GM18907 (cell line): ENCODE measurements at regions not wholly inside any gene's neighbourhood (a gene's known extent, or its start where the extent isn't known, plus 50 kb on each side); places are given as distances from the start of the nearest gene placed in this dataset.

Experiments
- ATAC-seq: cut with Tn5 transposase; IDR thresholded peaks from one replicate; pipeline ENCODE4 v1.9.1; 2021; ENCODE audit warnings: mild to moderate bottlenecking, moderate library complexity; ENCODE audit not compliant: unreplicated experiment

GRCh38 chr10:78504181-78504580 lies 470.5 kb downstream of the RPS24 start:
- ATAC-seq: no peak

DNA sequence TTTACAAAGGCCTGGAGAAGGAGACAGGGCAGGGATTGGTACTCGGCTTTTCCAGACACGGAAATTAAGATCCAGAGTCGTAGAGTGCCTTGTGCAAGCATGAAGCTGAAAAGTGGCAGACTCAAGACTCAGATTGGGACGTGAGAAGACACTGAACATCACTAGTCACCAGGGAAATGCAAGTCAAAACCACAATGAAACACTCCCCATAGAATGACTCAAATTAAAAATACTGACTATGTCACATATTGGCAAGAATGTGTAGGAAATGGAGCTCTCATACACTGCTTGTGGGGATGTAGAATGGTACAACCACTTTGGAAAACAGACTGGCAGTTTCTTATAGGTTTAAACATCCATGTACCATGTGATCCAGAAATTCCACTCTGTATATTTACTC lies 472.0 kb downstream of the RPS24 start:
- ATAC-seq: no peak

GRCh38 chr10:78506614-78507013 lies 473.0 kb downstream of the RPS24 start:
- no peak for ATAC-seq

DNA sequence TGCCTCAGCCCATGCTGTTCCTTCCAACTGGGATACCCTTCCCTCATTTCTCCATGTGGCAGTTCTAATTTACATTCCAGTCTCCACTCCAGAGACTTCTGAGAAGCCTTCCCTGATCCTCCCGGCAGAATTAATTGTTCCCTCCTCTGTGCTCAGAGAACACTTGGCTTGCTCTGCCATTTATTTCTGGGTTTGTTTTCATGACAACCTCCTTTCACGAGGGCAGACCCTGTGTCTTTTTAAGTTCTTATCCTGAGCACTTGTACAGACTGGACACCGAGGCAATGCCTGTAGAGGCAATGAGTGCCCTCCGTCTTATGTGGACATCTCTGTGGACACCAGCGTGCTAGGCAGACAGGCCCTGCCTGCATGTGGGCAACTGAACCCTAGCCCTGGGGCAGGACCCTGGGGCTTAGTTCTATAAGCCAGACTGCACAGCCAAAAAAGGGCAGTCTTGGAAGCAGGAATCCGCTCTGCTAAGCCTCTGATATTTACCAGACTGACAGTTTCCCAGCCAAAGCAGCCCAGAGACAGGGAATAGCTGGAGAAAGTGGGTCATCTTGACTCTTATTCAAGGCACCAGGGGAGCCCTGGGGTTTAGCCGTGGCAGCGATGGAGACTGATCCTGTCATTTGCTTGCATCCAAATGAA lies 474.0 kb downstream of the RPS24 start:
- ATAC-seq: no peak

DNA sequence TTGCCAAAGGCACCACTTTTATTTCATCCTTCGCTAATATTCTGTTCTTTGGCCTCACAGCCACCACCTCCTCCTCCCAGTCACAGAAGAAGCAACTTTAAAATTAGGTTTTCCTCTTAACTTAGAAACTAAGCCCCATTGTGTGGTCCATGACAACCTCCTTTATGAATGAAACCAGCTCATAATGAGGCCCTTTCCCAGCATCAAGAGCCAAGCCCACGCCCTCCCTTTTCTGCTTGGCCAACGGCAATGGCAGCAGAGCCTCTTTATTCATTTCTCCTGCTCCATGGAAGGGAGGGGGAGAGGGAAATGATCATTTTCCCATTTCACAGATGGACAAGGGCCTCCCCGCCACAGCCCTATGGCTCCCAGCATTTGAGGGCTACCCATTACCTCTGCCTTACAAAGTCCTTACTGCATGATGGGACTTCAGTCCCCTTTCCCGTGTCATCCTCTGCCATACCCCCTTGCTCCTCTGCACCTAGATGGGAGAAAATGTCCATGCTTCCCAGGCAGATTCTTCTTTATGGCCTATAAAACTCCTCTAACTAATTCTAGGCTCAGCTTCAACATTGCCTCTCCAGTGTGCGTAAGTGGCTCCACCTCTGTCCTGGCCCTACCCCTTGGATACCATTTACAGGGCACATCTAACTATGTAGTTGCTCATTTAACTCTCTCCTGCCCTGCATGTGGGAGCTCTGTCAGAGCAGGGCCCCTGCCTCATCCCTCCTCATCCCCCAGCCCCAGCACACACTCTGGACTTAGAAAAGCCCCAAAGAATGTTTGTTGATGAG lies 475.5 kb downstream of the RPS24 start:
- ATAC-seq: no peak

GRCh38 chr10:78510566-78511323 lies 477.1 kb downstream of the RPS24 start:
- no peak for ATAC-seq

GRCh38 chr10:78511324-78512204 lies 477.9 kb downstream of the RPS24 start:
- ATAC-seq: no peak

DNA sequence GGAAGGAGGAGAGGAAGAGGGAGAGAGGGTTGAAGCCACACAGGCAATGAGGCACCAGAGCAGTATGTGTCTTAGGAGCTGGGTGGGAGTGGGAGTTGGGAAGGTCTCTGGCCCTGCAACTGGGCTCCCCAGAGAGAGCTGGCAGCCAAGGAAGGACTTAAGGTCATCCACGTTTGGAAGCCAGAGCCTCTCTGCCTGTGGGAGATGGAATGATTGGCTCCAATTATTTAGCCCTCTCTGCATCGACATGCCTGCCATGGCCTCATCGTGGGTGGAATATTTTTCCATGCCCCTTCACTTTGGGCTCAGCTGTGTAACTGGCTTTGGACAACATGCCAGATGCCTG lies 478.5 kb downstream of the RPS24 start:
- no peak for ATAC-seq

- no peak for ATAC-seq
Measured at GRCh38 chr10:78513330-78513729, 479.7 kb downstream of the RPS24 start.

DNA sequence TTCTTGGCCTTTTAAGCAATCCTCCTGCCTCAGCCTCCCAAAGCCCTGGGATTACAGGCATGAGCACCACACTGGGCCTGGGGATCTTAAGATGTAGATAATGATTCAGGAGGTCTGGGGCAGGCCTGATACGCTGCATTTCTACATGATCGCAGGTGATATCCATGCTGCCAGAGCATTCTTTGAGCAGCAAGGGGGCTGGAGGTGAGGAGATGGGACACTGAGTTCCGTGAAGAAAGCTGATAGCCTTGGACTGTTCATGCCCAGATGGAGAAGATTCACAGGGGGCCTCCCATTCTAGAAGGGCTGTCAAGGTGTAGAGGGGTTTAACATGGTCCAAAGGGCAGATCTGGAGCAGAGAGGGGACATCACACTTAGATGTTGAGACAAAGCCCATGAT lies 480.3 kb downstream of the RPS24 start:
- ATAC-seq: no peak

- ATAC-seq: no peak
Measured at GRCh38 chr10:78514459-78514858, 480.8 kb downstream of the RPS24 start.

DNA sequence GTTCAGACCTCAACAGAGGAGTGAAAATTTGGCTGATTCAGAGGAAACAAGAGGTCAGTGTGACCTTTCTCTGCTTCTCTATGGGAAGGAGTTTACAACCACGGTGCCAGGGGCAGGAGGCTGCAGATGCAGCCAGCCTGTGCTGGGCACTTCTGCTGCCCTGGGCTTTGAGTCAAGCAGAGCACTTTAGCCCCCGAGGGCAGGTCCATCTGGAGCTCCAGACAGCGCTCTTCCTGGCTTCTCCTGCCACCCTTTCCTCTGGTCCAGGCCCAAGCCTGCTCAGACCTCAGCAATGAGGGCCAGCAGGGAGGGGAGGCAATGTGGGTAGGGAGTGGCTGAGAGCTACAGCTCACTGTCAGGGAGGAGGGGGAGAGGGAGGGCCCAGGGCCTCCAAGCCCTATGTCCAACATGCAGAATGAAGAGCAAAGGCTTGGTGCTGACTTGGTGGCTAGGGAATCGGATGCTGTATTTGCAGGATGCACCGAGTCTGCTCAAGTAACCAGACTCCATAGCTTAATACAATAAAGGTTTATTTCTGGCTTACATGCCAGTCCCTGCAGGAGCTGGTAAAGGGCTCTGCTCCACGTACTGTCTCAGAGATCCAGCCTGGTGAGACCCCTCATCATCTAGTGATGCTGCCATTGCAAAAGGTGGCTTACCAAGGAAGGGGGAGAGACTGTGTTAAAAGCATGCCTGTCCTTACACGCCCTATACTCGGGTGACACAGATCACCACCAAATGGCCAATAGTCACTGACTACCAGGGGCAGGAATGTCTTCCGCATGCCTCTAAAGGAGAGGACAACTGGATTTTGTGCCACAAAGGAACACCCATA lies 481.6 kb downstream of the RPS24 start:
- ATAC-seq: no peak

GRCh38 chr10:78515873-78516153 lies 482.1 kb downstream of the RPS24 start:
- ATAC-seq: no peak

DNA sequence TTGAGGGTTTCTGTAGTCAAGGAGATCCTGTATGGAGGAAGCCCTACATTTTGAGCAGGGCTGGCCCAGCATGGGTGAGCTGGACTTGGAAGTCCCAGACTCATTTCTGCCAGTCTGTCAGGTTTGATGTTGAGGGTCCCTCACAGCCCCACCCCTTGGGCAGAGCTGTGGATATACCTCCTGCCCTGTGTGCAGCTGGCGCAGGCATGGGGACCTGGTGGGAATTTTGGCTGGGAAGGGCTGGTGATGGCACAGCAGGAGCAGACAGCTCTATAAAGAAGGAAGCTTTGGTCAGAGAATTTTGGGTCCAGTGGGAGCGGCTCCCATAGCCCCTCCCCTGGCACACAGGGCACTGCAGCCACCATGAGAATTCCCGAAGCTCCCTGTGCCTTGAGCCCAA lies 482.6 kb downstream of the RPS24 start:
- no peak for ATAC-seq

- no peak for ATAC-seq
Measured at GRCh38 chr10:78516756-78517155, 483.1 kb downstream of the RPS24 start.

DNA sequence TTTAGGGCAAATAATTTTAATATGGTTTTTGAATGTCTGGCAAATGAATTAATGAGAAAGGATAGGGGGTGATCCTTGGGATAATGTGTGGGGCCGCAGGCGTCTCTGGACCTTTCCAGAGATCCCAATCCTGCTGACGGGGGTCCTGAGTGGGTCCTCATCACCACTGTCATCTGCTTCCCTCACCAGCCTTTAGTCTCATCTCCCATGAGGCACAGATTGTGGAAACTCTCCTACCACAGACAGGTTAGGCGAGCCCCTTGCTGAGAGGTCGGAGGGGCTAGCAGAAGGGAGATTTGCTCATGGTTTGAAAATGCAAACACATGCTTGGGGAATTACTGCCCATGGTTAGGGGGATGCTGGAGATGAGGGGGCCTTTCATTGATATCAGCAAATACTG lies 484.6 kb downstream of the RPS24 start:
- no peak for ATAC-seq

- ATAC-seq: no peak
Measured at GRCh38 chr10:78520737-78521430, 487.2 kb downstream of the RPS24 start.

- no peak for ATAC-seq
Measured at GRCh38 chr10:78523453-78523852, 489.8 kb downstream of the RPS24 start.

- no peak for ATAC-seq
Measured at GRCh38 chr10:78524342-78524741, 490.7 kb downstream of the RPS24 start.

DNA sequence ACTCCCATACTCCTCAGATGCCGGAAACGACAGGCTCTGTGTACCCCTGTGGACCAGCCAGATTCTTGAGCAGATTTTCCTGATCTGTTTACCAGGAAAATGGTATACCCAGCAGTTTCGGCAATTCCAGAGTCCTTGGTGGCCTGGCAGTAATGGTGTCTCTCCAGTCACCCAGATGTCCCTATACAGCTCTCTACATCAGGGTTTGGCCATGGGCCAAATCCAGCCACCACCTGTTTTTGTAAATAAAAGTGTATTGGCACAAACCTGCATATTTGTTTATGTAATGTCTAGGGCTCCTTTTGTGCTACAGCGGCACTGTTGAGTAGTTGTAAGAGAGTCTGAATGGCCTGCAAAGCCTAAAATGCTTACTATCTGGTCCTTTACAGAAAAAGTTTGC lies 491.3 kb downstream of the RPS24 start:
- ATAC-seq: no peak
